Thoracic aorta (tissue), 2 donors: ENCODE measurements at regions not wholly inside any gene's neighbourhood (a gene's known extent, or its start where the extent isn't known, plus 50 kb on each side); places are given as distances from the start of the nearest gene placed in this dataset.

Experiments used
- ATAC-seq: fragments of 150-250 bp; one replicate; pipeline ENCODE4 v1.8.0; 2017; ENCODE audit warnings: low read depth; ENCODE audit not compliant: insufficient number of reproducible peaks, low FRiP score
- DNase-seq: peaks from one replicate; pipeline ENCODE4 v3.0.0-alpha.2; 2020; ENCODE audit warnings: low spot score
- H3K27ac ChIP-seq, 2 donors: fragments of 200-600 bp; sonication (generic); 1 replicate in 1 of 2; 2 replicates in 1 of 2; pipeline ENCODE4 v1.5.1; 2016; ENCODE audit warnings: mild to moderate bottlenecking in 2 of 2, moderate library complexity in 2 of 2
- H3K27me3 ChIP-seq: fragments of 200-600 bp; sonication (generic); replicated peaks from 2 replicates; pipeline ENCODE4 v1.6.0; 2016; ENCODE audit warnings: mild to moderate bottlenecking; ENCODE audit not compliant: insufficient read depth
- H3K36me3 ChIP-seq: fragments of 200-600 bp; sonication (generic); one replicate; pipeline ENCODE4 v1.5.1; 2016
- H3K4me1 ChIP-seq, 2 donors: fragments of 200-600 bp; sonication (generic); 1 replicate in 1 of 2; 2 replicates in 1 of 2; pipeline versions ENCODE4 v1.5.1 to v1.6.0; 2016; ENCODE audit warnings: low read depth in 2 of 2, mild to moderate bottlenecking in 1 of 2; ENCODE audit not compliant: control insufficient read depth in 1 of 2
- H3K4me3 ChIP-seq: fragments of 200-600 bp; sonication (generic); 2 replicates; pipeline ENCODE4 v1.5.1; 2016; ENCODE audit warnings: mild to moderate bottlenecking
- H3K9me3 ChIP-seq: fragments of 200-600 bp; sonication (generic); 2 replicates; pipeline ENCODE4 v1.5.1; 2016
- TF ChIP-seq, protein P1 (sequence below): fragments of 200-600 bp; sonication (generic); IDR thresholded peaks from one replicate; pipeline ENCODE4 v1.5.1; 2019; ENCODE audit warnings: antibody characterized with exemption

DNA sequence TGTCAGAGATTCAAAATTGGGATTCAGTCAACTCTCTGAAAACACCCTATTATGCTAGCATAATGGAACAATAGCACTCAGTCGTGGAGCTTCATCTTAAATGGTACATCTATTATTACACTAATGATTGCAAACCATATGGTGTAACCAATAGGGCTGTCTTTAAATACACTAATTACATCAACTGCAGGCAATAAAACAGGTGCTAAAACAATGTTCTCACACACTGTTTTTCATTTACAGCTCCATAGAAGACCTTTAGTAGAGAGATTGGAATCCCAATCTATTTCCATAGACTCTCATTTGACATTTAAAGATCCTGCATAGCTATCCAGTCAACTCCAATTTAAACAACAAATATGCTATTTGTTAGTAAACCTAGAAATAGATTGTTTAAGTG lies 1917.4 kb downstream of the OLFM4 start:
- TF ChIP-seq, protein P1, sequence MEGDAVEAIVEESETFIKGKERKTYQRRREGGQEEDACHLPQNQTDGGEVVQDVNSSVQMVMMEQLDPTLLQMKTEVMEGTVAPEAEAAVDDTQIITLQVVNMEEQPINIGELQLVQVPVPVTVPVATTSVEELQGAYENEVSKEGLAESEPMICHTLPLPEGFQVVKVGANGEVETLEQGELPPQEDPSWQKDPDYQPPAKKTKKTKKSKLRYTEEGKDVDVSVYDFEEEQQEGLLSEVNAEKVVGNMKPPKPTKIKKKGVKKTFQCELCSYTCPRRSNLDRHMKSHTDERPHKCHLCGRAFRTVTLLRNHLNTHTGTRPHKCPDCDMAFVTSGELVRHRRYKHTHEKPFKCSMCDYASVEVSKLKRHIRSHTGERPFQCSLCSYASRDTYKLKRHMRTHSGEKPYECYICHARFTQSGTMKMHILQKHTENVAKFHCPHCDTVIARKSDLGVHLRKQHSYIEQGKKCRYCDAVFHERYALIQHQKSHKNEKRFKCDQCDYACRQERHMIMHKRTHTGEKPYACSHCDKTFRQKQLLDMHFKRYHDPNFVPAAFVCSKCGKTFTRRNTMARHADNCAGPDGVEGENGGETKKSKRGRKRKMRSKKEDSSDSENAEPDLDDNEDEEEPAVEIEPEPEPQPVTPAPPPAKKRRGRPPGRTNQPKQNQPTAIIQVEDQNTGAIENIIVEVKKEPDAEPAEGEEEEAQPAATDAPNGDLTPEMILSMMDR = no peak
- ATAC-seq (no peak), DNase-seq (no peak)
- no peaks in the 10 kb centered on the region for H3K36me3 ChIP-seq
- H3K9me3 ChIP-seq = no peaks in the 10 kb centered on the region
- no peaks in the 10 kb centered on the region for H3K27me3 ChIP-seq
- H3K4me3 ChIP-seq = no peak overlapping the region
- no peaks in the 10 kb centered on the region for H3K4me1 ChIP-seq
- H3K27ac ChIP-seq = no peak overlapping the region

DNA sequence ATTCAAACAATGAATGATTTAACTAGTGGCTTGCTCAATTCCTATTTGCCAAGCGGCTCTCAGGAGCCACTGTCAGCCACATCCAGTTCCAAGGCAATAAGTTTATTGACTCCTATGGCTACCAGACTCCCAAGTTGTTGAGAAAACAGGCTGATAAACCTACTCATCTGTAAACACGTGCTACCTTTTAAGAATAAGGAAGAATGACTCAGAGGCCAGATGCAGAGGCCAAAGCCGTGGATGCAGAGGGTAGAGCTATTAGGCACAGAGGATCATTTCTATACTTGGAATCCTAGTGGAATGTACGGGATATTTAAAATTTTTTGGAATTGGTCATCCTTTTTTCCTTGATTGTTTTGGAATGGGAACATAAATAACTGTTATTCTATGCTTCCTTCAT lies 1921.1 kb downstream of the OLFM4 start:
- Histone ChIP-seq H3K9me3 (no peaks in the 10 kb centered on the region), H3K27me3 (no peaks in the 10 kb centered on the region), H3K27ac (no peak overlapping the region), H3K36me3 (no peaks in the 10 kb centered on the region), H3K4me3 (no peak overlapping the region), H3K4me1 (no peaks in the 10 kb centered on the region)
- TF ChIP-seq, protein P1 = no peak
- no peak for ATAC-seq
- DNase-seq = no peak

DNA sequence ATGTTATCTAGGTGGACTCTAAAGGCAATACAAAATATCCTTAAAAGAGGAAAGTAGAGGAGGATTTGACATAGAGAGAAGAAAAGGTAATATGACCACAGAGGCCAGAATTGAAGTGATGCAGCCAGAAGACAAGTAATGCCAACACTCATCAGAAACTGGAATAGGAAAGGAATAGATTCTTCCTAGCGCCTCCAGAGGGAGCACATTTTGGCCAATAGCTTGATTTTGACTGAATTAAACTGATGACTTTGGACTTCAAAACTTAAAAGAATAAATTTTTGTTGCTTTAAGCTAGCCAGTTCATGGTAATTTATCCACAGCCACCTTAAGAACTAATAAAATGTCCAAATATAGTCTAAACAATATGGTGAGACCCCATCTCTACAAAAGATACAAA lies 1921.9 kb downstream of the OLFM4 start:
- Histone ChIP-seq H3K27me3 (no peaks in the 10 kb centered on the region), H3K9me3 (no peaks in the 10 kb centered on the region), H3K4me1 (no peaks in the 10 kb centered on the region), H3K4me3 (no peak overlapping the region), H3K27ac (no peak overlapping the region), H3K36me3 (no peaks in the 10 kb centered on the region)
- TF ChIP-seq, protein P1 = no peak
- DNase-seq = no peak
- no peak for ATAC-seq

DNA sequence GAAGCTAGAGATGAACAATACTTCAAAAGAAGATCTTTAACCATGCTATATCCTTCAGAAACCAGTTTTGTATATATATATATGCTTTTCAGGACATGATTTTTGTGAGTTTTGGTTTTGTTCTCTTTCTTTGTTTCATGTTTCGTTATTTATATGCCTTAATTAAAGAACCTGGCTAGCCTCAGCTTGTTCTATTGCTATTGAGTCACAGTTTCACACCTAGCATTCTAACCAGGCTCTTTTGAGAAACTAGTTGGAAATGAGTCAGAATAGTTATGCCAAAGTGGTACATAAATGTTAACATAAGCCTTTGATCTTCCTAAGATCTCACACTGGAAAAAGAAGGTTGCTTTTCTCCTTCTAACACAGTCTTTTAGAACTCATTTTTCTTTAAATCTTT lies 1925.2 kb downstream of the OLFM4 start:
- Histone ChIP-seq H3K36me3 (no peaks in the 10 kb centered on the region), H3K27me3 (no peaks in the 10 kb centered on the region), H3K4me3 (no peak overlapping the region), H3K4me1 (no peaks in the 10 kb centered on the region), H3K27ac (no peak overlapping the region), H3K9me3 (no peaks in the 10 kb centered on the region)
- TF ChIP-seq, protein P1 = no peak
- ATAC-seq (no peak), DNase-seq (no peak)

DNA sequence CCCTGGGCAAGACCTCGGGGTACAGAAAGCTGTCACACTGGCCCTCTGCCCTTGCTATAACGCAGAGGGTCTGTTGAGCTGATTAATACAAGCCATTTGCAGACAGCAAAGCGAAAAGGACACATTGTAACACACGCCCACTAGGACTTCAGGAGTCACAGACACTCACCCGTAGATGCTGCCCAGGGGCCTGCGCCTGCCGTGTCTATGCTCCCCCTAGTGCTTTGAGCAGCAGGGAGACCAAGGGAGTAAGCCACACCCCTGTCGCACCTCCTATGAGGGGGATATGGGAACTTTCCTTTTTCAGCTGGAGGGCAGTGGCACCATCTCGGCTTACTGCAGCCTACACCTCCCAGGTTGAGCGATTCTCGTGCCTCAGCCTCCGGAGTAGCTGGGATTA lies 1930.2 kb downstream of the OLFM4 start:
- no peak for ATAC-seq
- H3K4me1 ChIP-seq = no peaks in the 10 kb centered on the region
- H3K27ac ChIP-seq = no peak overlapping the region
- no peaks in the 10 kb centered on the region for H3K36me3 ChIP-seq
- no peak for DNase-seq
- no peaks in the 10 kb centered on the region for H3K9me3 ChIP-seq
- H3K4me3 ChIP-seq = no peak overlapping the region
- H3K27me3 ChIP-seq = no peaks in the 10 kb centered on the region
- TF ChIP-seq, protein P1 = no peak
